ENCODE measurements at regions not wholly inside any gene's neighbourhood (a gene's known extent, or its start where the extent isn't known, plus 50 kb on each side); places are given as distances from the start of the nearest gene placed in this dataset.
A peak's percentile ranks its signal among the peaks of the same experiment; 100 is the strongest.

DNA sequence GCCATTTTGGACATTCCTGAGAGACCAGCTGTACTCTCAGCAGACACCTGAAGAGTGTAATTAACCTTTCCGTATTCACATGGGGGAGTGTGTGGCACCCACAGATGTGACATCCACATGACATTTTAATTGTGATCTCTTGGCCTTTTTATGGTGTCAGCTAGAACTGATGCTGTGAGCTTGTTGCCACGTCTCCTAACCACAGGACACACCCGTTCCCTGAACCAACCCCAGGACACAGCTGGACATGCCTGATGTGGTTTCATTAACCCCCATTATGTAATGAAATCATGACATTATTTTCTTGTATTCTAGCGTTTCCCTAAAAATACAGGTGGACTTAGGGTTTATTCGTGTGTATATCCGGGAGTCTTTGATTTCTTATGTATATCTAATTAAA, 1036.1 kb downstream of the TMEM121 start:
- no peak overlapping the region for H3K4me3 ChIP-seq (ENCODE audit: low read length)
- no peaks in the 10 kb centered on the region for H3K79me2 ChIP-seq (ENCODE audit: control insufficient read depth, low read length)
- peaks cover 3% of the 10 kb centered on the region for H3K4me1 ChIP-seq (ENCODE audit: control insufficient read depth, low read length)
- H3K9me3 ChIP-seq (ENCODE audit: control insufficient read depth, insufficient read depth, low read length), result no peaks in the 10 kb centered on the region
- no peaks in the 10 kb centered on the region for H3K27me3 ChIP-seq (ENCODE audit: control insufficient read depth, low read length)
- H3K9me2 ChIP-seq (replicated peaks; ENCODE audit: control insufficient read depth, low read length), result no peaks in the 10 kb centered on the region
- no peak overlapping the region for H3K27ac ChIP-seq (ENCODE audit: low read depth, low read length)
- H3K36me3 ChIP-seq (ENCODE audit: control insufficient read depth, low read length), result no peaks in the 10 kb centered on the region
- H3K4me2 ChIP-seq (ENCODE audit: low read length), result no peak overlapping the region
- no peak for TF ChIP-seq EZH2phosphoT487 (IDR thresholded peaks at IDR 0.05; ENCODE audit: borderline replicate concordance, low read length)
- TF ChIP-seq, protein P1, sequence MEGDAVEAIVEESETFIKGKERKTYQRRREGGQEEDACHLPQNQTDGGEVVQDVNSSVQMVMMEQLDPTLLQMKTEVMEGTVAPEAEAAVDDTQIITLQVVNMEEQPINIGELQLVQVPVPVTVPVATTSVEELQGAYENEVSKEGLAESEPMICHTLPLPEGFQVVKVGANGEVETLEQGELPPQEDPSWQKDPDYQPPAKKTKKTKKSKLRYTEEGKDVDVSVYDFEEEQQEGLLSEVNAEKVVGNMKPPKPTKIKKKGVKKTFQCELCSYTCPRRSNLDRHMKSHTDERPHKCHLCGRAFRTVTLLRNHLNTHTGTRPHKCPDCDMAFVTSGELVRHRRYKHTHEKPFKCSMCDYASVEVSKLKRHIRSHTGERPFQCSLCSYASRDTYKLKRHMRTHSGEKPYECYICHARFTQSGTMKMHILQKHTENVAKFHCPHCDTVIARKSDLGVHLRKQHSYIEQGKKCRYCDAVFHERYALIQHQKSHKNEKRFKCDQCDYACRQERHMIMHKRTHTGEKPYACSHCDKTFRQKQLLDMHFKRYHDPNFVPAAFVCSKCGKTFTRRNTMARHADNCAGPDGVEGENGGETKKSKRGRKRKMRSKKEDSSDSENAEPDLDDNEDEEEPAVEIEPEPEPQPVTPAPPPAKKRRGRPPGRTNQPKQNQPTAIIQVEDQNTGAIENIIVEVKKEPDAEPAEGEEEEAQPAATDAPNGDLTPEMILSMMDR (IDR thresholded peaks at IDR 0.05; ENCODE audit: low read depth, low read length, poor library complexity, severe bottlenecking), result no peak
- no peaks in the 10 kb centered on the region for H4K20me1 ChIP-seq (ENCODE audit: control insufficient read depth, insufficient read depth, low read depth, low read length)
- H3F3A ChIP-seq (ENCODE audit: control insufficient read depth, insufficient read depth), result no peaks in the 10 kb centered on the region

DNA sequence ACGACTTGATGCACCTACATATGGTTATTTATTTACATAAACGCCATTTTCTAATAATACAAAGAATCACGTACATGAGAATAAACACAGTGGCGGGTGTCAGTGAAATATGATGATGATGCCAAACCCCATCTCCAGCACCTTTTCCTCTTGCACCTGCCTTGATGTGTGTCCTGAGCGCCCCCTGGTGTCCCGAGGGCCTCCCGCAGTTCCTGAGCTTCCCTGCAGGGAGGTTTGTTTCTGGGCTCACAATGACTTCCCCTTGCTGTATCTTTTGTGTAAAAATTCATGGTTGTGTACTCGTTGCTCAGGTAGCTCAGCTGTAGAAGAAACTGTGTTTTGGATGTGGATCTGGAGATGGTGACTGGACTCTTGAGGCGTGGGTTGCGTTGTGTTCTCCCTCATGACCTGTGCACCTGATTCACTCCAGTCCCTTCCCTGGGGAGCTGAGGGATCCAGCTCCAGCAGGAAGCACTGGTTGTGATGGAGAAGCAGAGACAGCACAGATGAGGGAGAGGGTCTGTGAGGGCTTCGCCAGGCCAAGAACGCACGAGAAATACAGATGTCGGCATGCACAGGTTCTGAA, 1037.8 kb downstream of the TMEM121 start:
- no peaks in the 10 kb centered on the region for H3F3A ChIP-seq (ENCODE audit: control insufficient read depth, insufficient read depth)
- H3K9me2 ChIP-seq (replicated peaks; ENCODE audit: control insufficient read depth, low read length), result no peaks in the 10 kb centered on the region
- H3K79me2 ChIP-seq (ENCODE audit: control insufficient read depth, low read length), result no peaks in the 10 kb centered on the region
- H3K27ac ChIP-seq (ENCODE audit: low read depth, low read length), result no peak overlapping the region
- no peaks in the 10 kb centered on the region for H3K9me3 ChIP-seq (ENCODE audit: control insufficient read depth, insufficient read depth, low read length)
- no peaks in the 10 kb centered on the region for H4K20me1 ChIP-seq (ENCODE audit: control insufficient read depth, insufficient read depth, low read depth, low read length)
- H3K4me3 ChIP-seq (ENCODE audit: low read length), result no peak overlapping the region
- H3K36me3 ChIP-seq (ENCODE audit: control insufficient read depth, low read length), result no peaks in the 10 kb centered on the region
- TF ChIP-seq EZH2phosphoT487 (IDR thresholded peaks at IDR 0.05; ENCODE audit: borderline replicate concordance, low read length), result no peak
- TF ChIP-seq, protein P1 (IDR thresholded peaks at IDR 0.05; ENCODE audit: low read depth, low read length, poor library complexity, severe bottlenecking), result peak; percentile 88
- H3K4me2 ChIP-seq (ENCODE audit: low read length), result no peak overlapping the region
- no peaks in the 10 kb centered on the region for H3K27me3 ChIP-seq (ENCODE audit: control insufficient read depth, low read length)
- H3K4me1 ChIP-seq (ENCODE audit: control insufficient read depth, low read length), result peaks cover 3% of the 10 kb centered on the region

DNA sequence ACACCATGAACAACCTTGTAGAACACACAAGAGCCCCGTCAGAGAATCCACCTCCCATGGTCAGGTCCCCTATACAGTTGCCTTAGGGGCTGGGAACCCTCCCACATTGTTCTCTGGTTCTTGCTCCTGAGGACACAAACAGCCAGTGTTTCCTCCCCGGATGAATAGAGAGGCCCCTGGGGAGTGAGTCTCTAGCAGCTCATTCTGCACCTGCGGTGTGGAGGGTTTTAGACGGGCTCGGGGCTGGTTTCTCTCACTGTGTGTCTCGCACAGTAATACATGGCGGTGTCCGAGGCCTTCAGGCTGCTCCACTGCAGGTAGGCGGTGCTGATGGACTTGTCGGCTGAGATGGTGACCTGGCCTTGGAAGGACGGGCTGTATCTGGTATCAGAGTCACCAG, 1052.1 kb downstream of the TMEM121 start:
- TF ChIP-seq, protein P1 (IDR thresholded peaks at IDR 0.05; ENCODE audit: low read depth, low read length, poor library complexity, severe bottlenecking), result no peak
- TF ChIP-seq EZH2phosphoT487 (IDR thresholded peaks at IDR 0.05; ENCODE audit: borderline replicate concordance, low read length), result no peak
- Histone ChIP-seq H3K27me3 (ENCODE audit: control insufficient read depth, low read length) (no peaks in the 10 kb centered on the region), H3K4me2 (ENCODE audit: low read length) (peak overlapping the region; percentile 19), H3F3A (ENCODE audit: control insufficient read depth, insufficient read depth) (no peaks in the 10 kb centered on the region), H3K27ac (ENCODE audit: low read depth, low read length) (no peak overlapping the region), H3K36me3 (ENCODE audit: control insufficient read depth, low read length) (no peaks in the 10 kb centered on the region), H4K20me1 (ENCODE audit: control insufficient read depth, insufficient read depth, low read depth, low read length) (no peaks in the 10 kb centered on the region), H3K4me3 (ENCODE audit: low read length) (peak overlapping the region; percentile 16; the same call in 1 of the 2 replicates), H3K9me2 (replicated peaks; ENCODE audit: control insufficient read depth, low read length) (no peaks in the 10 kb centered on the region), H3K4me1 (ENCODE audit: control insufficient read depth, low read length) (peaks cover 16% of the 10 kb centered on the region), H3K79me2 (ENCODE audit: control insufficient read depth, low read length) (no peaks in the 10 kb centered on the region), H3K9me3 (ENCODE audit: control insufficient read depth, insufficient read depth, low read length) (0 out of 2 replicates have a peak, but pooled peaks cover 3% of the 10 kb centered on the region)

Data from DOHH2 (cell line).